Esophagus muscularis mucosa (tissue), 4 donors: ENCODE measurements at regions not wholly inside any gene's neighbourhood (a gene's known extent, or its start where the extent isn't known, plus 50 kb on each side); places are given as distances from the start of the nearest gene placed in this dataset.

Experiments used
- DNase-seq: peaks from one replicate; pipeline ENCODE4 v3.0.0-alpha.2; 2017; ENCODE audit errors: extremely low spot score
- H3K27ac ChIP-seq, 4 donors: fragments of 200-600 bp; sonication (generic); replicated peaks in 1 of 4; 1 replicate in 3 of 4; 2 replicates in 1 of 4; pipeline ENCODE4 v1.5.1; 2016 to 2019; ENCODE audit warnings: mild to moderate bottlenecking in 1 of 4
- H3K27me3 ChIP-seq, 4 donors: fragments of 200-600 bp; sonication (generic); one replicate each; pipeline versions ENCODE4 v1.5.1 to v1.6.0; 2016 to 2019
- H3K36me3 ChIP-seq, 4 donors: fragments of 200-600 bp; sonication (generic); one replicate each; pipeline ENCODE4 v1.5.1; 2016 to 2019
- H3K4me1 ChIP-seq, 4 donors: fragments of 200-600 bp; sonication (generic); one replicate each; pipeline ENCODE4 v1.5.1; 2016 to 2019
- H3K4me3 ChIP-seq, 4 donors: fragments of 200-600 bp; sonication (generic); 1 replicate in 2 of 4; 2 replicates in 2 of 4; pipeline ENCODE4 v1.5.1; 2016 to 2019; ENCODE audit warnings: mild to moderate bottlenecking in 4 of 4, moderate library complexity in 1 of 4
- H3K9me3 ChIP-seq, 4 donors: fragments of 200-600 bp; sonication (generic); 1 replicate in 3 of 4; 2 replicates in 1 of 4; pipeline ENCODE4 v1.5.1; 2016 to 2019
- EP300 ChIP-seq: sonication (generic); formaldehyde crosslinking; IDR thresholded peaks from one replicate; pipeline ENCODE4 v1.6.1; 2017; ENCODE audit warnings: antibody characterized with exemption
- POLR2A ChIP-seq: fragments of 450-650 bp; IDR thresholded peaks from one replicate; pipeline ENCODE4 v1.6.1; 2017; ENCODE audit warnings: antibody characterized with exemption, moderate library complexity, mild to moderate bottlenecking, low read depth
- POLR2AphosphoS5 ChIP-seq, 2 donors: sonication (generic); formaldehyde crosslinking; IDR thresholded peaks; one replicate each; pipeline ENCODE4 v1.6.1; 2017; ENCODE audit warnings: antibody characterized with exemption in 2 of 2
- WGBS: methylation state at CpG from one replicate; pipeline ENCODE4 v1.1.5; 2018; 5-methylcytosine and 5-hydroxymethylcytosine counted together
- intact Hi-C: fragments of 100-400 bp; cut with DNase I; formaldehyde crosslinking; loops from one replicate; pipeline ENCODE4 v1.15.1; 2023
- TF ChIP-seq, protein P1 (sequence below), 3 experiments: fragments of 200-600 bp in 2 of 3; fragments of 450-650 bp in 1 of 3; sonication (generic) in 2 of 3; IDR thresholded peaks; one replicate each; pipeline ENCODE4 v1.5.1; 2017 to 2019; ENCODE audit warnings: antibody characterized with exemption in 3 of 3, mild to moderate bottlenecking in 2 of 3, moderate library complexity in 1 of 3

DNA sequence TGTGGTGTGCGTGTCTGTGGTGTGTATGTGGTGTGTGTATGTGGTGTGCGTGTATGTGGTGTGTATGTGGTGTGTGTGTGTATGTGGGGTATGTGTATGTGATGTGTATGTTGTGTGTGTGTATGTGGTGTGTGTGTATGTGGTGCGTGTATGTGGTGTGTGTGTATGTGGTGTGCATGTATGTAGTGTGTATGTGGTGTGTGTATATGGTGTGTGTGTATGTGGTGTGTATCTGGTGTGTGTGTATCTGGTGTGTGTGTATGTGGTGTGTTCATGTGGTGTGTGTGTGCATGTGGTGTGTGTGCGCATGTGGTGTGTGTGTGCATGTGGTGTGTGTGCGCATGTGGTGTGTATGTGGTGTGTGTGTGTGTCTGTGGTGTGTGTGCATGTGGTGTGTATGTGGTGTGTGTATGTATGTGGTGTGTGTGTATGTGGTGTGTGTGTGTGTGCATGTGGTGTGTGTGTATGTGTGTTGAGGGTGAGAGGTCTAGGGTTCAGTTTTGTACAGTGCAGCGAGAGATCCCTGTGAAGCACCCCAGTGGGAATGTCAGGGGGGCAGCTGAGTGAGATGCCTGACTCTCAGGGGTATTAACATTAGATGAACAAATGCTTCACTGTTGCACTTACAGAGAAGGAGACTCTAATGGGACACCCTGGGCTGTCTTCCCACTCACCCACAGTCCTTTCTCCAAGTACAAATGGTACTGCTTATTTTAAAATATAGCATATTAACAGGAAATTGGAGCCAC is 61.3 kb upstream of the MEDAG start:
- no peaks in the 10 kb centered on the region for H3K36me3 ChIP-seq
- intact Hi-C loops: no loop called here
- H3K4me3 ChIP-seq: no peak overlapping the region
- H3K27me3 ChIP-seq: no peaks in the 10 kb centered on the region
- no peak overlapping the region for H3K27ac ChIP-seq
- DNase-seq: no peak
- WGBS: 91% methylated on average over 6 of the region's 6 CpGs
- H3K4me1 ChIP-seq: peaks cover 0 to 5% (median 0%) of the 10 kb centered on the region in 4 donors
- peaks cover 0 to 3% (median 0%) of the 10 kb centered on the region in 4 donors for H3K9me3 ChIP-seq
- TF ChIP-seq, protein P1, sequence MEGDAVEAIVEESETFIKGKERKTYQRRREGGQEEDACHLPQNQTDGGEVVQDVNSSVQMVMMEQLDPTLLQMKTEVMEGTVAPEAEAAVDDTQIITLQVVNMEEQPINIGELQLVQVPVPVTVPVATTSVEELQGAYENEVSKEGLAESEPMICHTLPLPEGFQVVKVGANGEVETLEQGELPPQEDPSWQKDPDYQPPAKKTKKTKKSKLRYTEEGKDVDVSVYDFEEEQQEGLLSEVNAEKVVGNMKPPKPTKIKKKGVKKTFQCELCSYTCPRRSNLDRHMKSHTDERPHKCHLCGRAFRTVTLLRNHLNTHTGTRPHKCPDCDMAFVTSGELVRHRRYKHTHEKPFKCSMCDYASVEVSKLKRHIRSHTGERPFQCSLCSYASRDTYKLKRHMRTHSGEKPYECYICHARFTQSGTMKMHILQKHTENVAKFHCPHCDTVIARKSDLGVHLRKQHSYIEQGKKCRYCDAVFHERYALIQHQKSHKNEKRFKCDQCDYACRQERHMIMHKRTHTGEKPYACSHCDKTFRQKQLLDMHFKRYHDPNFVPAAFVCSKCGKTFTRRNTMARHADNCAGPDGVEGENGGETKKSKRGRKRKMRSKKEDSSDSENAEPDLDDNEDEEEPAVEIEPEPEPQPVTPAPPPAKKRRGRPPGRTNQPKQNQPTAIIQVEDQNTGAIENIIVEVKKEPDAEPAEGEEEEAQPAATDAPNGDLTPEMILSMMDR (IDR thresholded peaks at IDR 0.05): no peak
- TF ChIP-seq POLR2A (no peak), EP300 (no peak), POLR2AphosphoS5 (IDR thresholded peaks at IDR 0.05) (no peak)

DNA sequence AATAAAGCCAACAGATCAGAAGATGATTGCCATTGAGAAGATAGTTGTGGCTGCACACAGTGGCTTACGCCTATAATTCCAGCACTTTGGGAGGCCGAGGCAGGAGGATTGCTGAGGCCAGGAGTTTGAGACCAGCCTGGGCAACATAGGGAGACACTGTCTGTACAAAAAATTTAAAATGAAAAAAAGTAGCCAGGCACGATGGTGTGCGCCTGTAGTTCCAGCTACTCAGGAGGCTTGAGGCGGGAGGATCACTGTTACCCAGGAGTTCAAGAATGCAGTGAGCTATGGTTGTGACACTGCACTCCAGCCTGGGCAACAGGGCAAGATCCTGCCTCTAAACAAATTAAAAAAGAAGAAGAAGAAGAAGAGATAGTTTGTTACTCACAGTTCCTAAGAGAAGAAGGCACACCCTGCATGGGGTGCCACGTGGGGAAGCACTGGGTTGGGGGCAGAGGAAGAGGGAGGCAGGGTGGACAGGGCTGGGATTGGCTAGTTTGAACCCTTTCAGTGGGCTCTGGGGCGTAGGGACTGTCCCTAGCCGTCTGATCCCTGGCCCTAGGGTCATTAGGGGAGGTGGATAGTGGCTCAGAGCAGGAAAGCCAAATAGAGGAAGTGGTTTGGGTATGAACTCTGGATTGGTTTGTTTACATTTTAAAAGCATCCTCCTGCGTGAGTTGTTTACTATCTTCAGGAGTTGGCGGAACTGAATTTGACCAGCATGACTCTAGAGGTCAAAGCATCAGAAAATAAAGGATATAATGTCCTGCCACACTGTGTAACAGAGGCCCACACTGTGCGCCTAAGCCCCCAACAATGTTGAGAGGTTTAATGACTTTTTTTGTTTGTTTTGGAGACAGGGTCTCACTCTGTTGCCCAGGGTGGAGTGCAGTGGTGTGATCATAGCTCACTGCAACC is 60.5 kb upstream of the MEDAG start:
- peaks cover 0 to 5% (median 0%) of the 10 kb centered on the region in 4 donors for H3K4me1 ChIP-seq
- no peaks in the 10 kb centered on the region for H3K27me3 ChIP-seq
- H3K4me3 ChIP-seq: no peak overlapping the region
- DNase-seq: no peak
- no peaks in the 10 kb centered on the region for H3K36me3 ChIP-seq
- 74% methylated on average over 11 of the region's 11 CpGs for WGBS
- intact Hi-C loops: no loop called here
- H3K27ac ChIP-seq: no peak overlapping the region
- peaks cover 0 to 3% (median 0%) of the 10 kb centered on the region in 4 donors for H3K9me3 ChIP-seq
- TF ChIP-seq POLR2AphosphoS5 (IDR thresholded peaks at IDR 0.05): no peak
- TF ChIP-seq, protein P1 (IDR thresholded peaks at IDR 0.05): no peak
- TF ChIP-seq POLR2A: no peak
- TF ChIP-seq EP300: no peak

DNA sequence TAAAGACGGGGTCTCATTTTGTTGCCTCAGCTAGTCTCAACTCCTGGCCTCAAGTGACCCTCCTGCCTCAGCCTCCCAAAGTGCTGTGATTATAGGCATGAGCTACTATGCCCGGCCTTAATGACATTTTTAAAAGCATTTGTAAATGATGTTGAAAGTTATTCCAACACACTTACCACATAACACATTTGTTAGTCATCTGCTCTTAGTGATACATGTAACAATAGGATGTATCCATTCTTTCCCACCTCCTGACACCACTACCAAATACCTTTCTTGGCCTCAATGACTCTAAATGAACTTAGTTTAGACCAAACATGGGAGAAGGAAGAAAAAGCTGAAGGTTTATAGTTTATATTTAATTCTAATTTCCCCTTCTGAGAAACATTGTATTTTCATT is 59.8 kb upstream of the MEDAG start:
- H3K9me3 ChIP-seq: peaks cover 0 to 3% (median 0%) of the 10 kb centered on the region in 4 donors
- no peak for DNase-seq
- TF ChIP-seq POLR2AphosphoS5 (IDR thresholded peaks at IDR 0.05) (no peak), EP300 (no peak), POLR2A (no peak)
- TF ChIP-seq, protein P1 (IDR thresholded peaks at IDR 0.05): no peak
- no peaks in the 10 kb centered on the region for H3K36me3 ChIP-seq
- no peak overlapping the region for H3K27ac ChIP-seq
- no peak overlapping the region for H3K4me3 ChIP-seq
- H3K4me1 ChIP-seq: peaks cover 0 to 5% (median 0%) of the 10 kb centered on the region in 4 donors
- intact Hi-C loops: no loop called here
- no peaks in the 10 kb centered on the region for H3K27me3 ChIP-seq
- WGBS: 50% methylated on average over 2 of the region's 2 CpGs

DNA sequence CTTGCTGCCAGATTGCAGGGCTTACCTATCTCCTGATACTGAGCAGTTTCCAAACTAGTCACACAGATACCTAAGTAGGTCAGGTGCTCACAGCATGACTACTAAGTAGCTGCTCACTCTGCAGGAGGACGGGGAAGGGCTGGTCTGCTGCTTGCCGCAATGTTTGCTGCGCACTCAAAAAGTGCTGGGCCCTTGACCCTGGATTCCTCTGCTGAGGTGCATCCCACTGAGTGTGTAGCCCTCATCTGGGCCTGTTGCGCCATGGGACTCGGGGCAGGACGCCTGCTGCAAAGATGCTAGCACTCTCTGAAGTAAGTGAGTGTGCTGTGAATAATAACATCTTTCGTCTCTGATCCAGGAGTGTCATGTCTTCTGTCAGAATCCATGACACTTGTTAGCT is 59.2 kb upstream of the MEDAG start:
- intact Hi-C loops: no loop called here
- TF ChIP-seq EP300: no peak
- TF ChIP-seq POLR2AphosphoS5 (IDR thresholded peaks at IDR 0.05): no peak
- H3K27ac ChIP-seq: no peak overlapping the region
- 93% methylated on average over 6 of the region's 7 CpGs for WGBS
- no peak overlapping the region for H3K4me3 ChIP-seq
- DNase-seq: no peak
- H3K27me3 ChIP-seq: no peaks in the 10 kb centered on the region
- peaks cover 0 to 5% (median 0%) of the 10 kb centered on the region in 4 donors for H3K4me1 ChIP-seq
- H3K36me3 ChIP-seq: no peaks in the 10 kb centered on the region
- peaks cover 0 to 3% (median 0%) of the 10 kb centered on the region in 4 donors for H3K9me3 ChIP-seq

DNA sequence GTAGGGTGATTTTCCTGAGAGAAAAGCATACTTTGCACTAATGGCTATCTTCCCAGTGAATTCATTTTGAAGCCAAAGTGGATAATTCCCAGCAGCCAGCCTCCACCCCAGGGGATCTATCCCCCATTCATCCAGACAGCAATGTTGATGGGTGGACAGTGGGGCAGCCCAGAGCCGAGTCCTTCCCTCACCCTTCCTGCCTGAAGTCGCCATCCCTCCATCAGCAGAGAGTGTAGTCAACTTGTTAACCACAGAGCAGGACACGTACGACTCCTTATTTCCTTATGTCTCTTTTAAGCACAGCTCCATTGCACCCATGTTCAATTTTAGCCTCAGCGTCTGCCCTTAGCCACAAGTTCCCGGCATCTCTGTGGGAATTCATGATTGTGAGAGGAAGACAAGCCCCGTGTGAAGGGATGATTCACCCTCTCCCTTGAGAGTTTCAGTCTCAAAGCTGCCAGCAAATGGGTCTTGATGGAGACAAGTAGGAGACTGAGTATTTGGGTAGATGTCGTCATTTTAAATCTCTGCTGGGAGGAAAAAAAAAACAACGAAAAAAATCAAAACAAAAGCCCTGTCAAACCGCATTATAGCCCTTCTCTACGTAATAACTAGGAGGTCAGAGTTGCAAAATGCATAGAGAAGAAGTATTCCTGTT is 58.3 kb upstream of the MEDAG start:
- Histone ChIP-seq H3K9me3 (peaks cover 0 to 3% (median 0%) of the 10 kb centered on the region in 4 donors), H3K4me1 (peaks cover 0 to 5% (median 0%) of the 10 kb centered on the region in 4 donors), H3K36me3 (no peaks in the 10 kb centered on the region), H3K27ac (peak overlapping the region in 3 of 4 donors; percentile 47 to 63 (median 52)), H3K27me3 (no peaks in the 10 kb centered on the region), H3K4me3 (no peak overlapping the region)
- DNase-seq: no peak
- 33% methylated on average over 11 of the region's 11 CpGs for WGBS
- intact Hi-C loops: no loop called here
- TF ChIP-seq EP300 (no peak), POLR2A (no peak), POLR2AphosphoS5 (IDR thresholded peaks at IDR 0.05) (peak; percentile 9 to 35)
- TF ChIP-seq, protein P1 (IDR thresholded peaks at IDR 0.05): no peak
